Prostate gland (tissue), 2 donors: ENCODE measurements at regions not wholly inside any gene's neighbourhood (a gene's known extent, or its start where the extent isn't known, plus 50 kb on each side); places are given as distances from the start of the nearest gene placed in this dataset.

Experiments
- CTCF ChIP-seq, 4 experiments: fragments of 200-600 bp in 2 of 4; fragments of 450-650 bp in 2 of 4; sonication (generic) in 2 of 4; IDR thresholded peaks; 1 replicate in 3 of 4; 2 replicates in 1 of 4; pipeline ENCODE4 v1.5.1; 2016 to 2019; ENCODE audit warnings: antibody characterized with exemption in 4 of 4, mild to moderate bottlenecking in 2 of 4, moderate library complexity in 2 of 4
- POLR2A ChIP-seq: fragments of 450-650 bp; IDR thresholded peaks from one replicate; pipeline ENCODE4 v1.6.1; 2016; ENCODE audit warnings: antibody characterized with exemption, mild to moderate bottlenecking

- TF ChIP-seq CTCF (IDR thresholded peaks at IDR 0.05) (no peak), POLR2A (no peak)
These were observed 598.0 kb upstream of the SOX11 start for GRCh38 chr2:5094192-5094591.
